Activated CD8-positive, alpha-beta T cell treated with anti-CD3 and anti-CD28 coated beads for 36 hours (primary cell): ENCODE measurements at regions not wholly inside any gene's neighbourhood (a gene's known extent, or its start where the extent isn't known, plus 50 kb on each side); places are given as distances from the start of the nearest gene placed in this dataset.

Experiments used
- ATAC-seq: fragments of 200-7000 bp; cut with Tn5 transposase; one replicate; pipeline ENCODE4 v1.10.0; 2021; ENCODE audit warnings: mild to moderate bottlenecking, moderate library complexity
- CTCF ChIA-PET: fragments of 350-600 bp; sonication (Branson Sonifier 250); formaldehyde crosslinking; loops from one replicate; lab custom pipeline; 2021; ENCODE audit warnings: antibody characterized with exemption; lab: Charles Lee
- POLR2A ChIA-PET: fragments of 350-600 bp; sonication (Branson Sonifier 250); formaldehyde crosslinking; loops from one replicate; lab custom pipeline; 2021; ENCODE audit warnings: antibody characterized with exemption; lab: Charles Lee
- DNase-seq: peaks from one replicate; pipeline ENCODE4 v3.0.0-alpha.2; 2020
- H3K27ac Mint-ChIP-seq: one replicate; pipeline ENCODE4 v1.8.0; 2021; ENCODE audit warnings: mild to moderate bottlenecking, mixed read lengths
- H3K27me3 Mint-ChIP-seq: one replicate; pipeline ENCODE4 v1.8.0; 2021; ENCODE audit warnings: mixed read lengths
- H3K36me3 Mint-ChIP-seq: one replicate; pipeline ENCODE4 v1.8.0; 2021; ENCODE audit warnings: low read depth, mixed read lengths
- H3K4me1 Mint-ChIP-seq: one replicate; pipeline ENCODE4 v1.8.0; 2021; ENCODE audit warnings: low read depth, mixed read lengths
- H3K4me3 Mint-ChIP-seq: one replicate; pipeline ENCODE4 v1.8.0; 2021; ENCODE audit warnings: mild to moderate bottlenecking, moderate library complexity, mixed read lengths
- H3K9me3 Mint-ChIP-seq: one replicate; pipeline ENCODE4 v1.8.0; 2021; ENCODE audit warnings: mixed read lengths
- intact Hi-C: fragments of 100-400 bp; cut with micrococcal nuclease; formaldehyde crosslinking; loops from one replicate; pipeline ENCODE4 v1.10.0; 2022
- TF ChIP-seq, protein P1 (sequence below): fragments of 200-600 bp; IDR thresholded peaks from one replicate; pipeline ENCODE4 v1.8.0; 2022; ENCODE audit warnings: antibody characterized with exemption, mild to moderate bottlenecking

DNA sequence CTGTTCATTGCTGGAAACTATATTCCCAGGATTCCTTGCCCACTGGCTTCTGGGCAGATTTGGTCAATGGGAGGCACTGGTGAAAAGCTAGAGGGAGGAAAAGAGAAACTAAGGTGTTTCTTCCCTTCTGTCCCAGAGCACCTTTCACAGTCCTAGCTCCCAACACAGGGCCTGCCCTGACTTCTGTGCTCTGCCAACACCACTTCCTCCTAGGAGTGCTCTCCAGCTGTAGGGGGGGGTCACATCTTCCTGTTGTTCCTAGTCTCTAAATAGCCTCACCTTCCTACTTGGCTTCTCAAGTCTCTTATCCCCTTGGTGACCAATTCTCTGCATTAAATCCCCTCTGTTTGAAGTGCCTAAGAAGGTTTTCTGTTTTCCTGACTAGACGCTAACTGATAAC lies 115.4 kb downstream of the ADRB2 start:
- intact Hi-C loops, result no loop called here
- H3K36me3 Mint-ChIP-seq, result no peaks in the 10 kb centered on the region
- no peak overlapping the region for H3K27ac Mint-ChIP-seq
- TF ChIP-seq, protein P1, sequence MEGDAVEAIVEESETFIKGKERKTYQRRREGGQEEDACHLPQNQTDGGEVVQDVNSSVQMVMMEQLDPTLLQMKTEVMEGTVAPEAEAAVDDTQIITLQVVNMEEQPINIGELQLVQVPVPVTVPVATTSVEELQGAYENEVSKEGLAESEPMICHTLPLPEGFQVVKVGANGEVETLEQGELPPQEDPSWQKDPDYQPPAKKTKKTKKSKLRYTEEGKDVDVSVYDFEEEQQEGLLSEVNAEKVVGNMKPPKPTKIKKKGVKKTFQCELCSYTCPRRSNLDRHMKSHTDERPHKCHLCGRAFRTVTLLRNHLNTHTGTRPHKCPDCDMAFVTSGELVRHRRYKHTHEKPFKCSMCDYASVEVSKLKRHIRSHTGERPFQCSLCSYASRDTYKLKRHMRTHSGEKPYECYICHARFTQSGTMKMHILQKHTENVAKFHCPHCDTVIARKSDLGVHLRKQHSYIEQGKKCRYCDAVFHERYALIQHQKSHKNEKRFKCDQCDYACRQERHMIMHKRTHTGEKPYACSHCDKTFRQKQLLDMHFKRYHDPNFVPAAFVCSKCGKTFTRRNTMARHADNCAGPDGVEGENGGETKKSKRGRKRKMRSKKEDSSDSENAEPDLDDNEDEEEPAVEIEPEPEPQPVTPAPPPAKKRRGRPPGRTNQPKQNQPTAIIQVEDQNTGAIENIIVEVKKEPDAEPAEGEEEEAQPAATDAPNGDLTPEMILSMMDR, result no peak
- H3K4me1 Mint-ChIP-seq, result no peaks in the 10 kb centered on the region
- H3K27me3 Mint-ChIP-seq, result peaks cover 2% of the 10 kb centered on the region
- no peak overlapping the region for H3K4me3 Mint-ChIP-seq
- no peak for ATAC-seq
- no peak for DNase-seq
- ChIA-PET POLR2A (no interaction called here), CTCF (interaction anchor here (1.8 kb wide), 1 partner anchor 16 kb away, joined by 4 read pairs; no protein-coding TSS in a partner anchor)
- H3K9me3 Mint-ChIP-seq, result no peaks in the 10 kb centered on the region

DNA sequence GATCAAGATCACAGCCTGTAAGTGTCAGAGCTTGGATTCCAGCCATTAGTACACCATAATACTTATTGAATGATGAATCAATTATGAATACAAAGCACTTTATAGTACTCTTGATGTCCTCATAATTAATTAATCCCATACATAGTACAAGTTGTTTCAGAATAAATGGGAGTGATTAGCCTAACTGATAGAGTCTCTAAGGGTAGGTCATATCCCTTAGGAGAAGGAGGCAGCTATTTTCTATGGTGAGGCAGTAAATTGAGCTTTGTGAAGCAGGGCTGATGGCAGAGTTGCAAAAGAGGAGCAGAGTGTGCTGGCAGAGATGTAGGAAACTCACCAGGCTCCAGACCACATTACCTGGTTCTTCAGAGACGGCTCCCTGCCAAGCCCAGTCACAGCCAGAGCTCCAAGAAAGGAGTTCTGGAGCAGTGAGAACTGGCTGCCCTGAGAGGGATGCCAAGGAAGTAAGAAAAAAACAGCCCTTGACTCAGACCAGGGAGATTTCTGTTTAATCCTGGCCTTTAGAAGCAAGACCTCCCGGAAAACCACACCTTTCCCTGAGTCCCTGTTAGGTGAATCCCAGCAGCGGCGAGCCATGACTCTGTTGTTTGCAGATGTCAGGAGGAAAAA lies 112.9 kb downstream of the SH3TC2 start:
- CTCF ChIA-PET, result interaction anchor here (0.6 to 15.4 kb wide), 4 partner anchors 8 to 418 kb away, joined by 3 to 363 read pairs (median 4); no protein-coding TSS in a partner anchor
- no peak overlapping the region for H3K27ac Mint-ChIP-seq
- TF ChIP-seq, protein P1, result no peak
- DNase-seq (no peak), ATAC-seq (no peak)
- H3K36me3 Mint-ChIP-seq, result no peaks in the 10 kb centered on the region
- intact Hi-C loops, result no loop called here
- H3K4me1 Mint-ChIP-seq, result no peaks in the 10 kb centered on the region
- H3K9me3 Mint-ChIP-seq, result no peaks in the 10 kb centered on the region
- H3K4me3 Mint-ChIP-seq, result no peak overlapping the region
- H3K27me3 Mint-ChIP-seq, result peaks cover 2% of the 10 kb centered on the region
- POLR2A ChIA-PET, result interaction anchor here (0.6 kb wide), 1 partner anchor 1005 kb away, joined by 3 read pairs; no protein-coding TSS in a partner anchor

- CTCF ChIA-PET, result interaction anchor here (1.1 to 15.4 kb wide), 3 partner anchors 8 to 215 kb away, joined by 3 to 363 read pairs (median 4); no protein-coding TSS in a partner anchor
- no peak overlapping the region for H3K27ac Mint-ChIP-seq
- DNase-seq, result no peak
- TF ChIP-seq, protein P1, result no peak
- peaks cover 2% of the 10 kb centered on the region for H3K27me3 Mint-ChIP-seq
- POLR2A ChIA-PET, result no interaction called here
- H3K36me3 Mint-ChIP-seq, result no peaks in the 10 kb centered on the region
- no peaks in the 10 kb centered on the region for H3K4me1 Mint-ChIP-seq
- H3K4me3 Mint-ChIP-seq, result no peak overlapping the region
- intact Hi-C loops, result no loop called here
- ATAC-seq, result no peak
- H3K9me3 Mint-ChIP-seq, result no peaks in the 10 kb centered on the region
Measured at GRCh38 chr5:148950471-148950863, 112.4 kb downstream of the SH3TC2 start.

- Mint-ChIP-seq H3K36me3 (no peaks in the 10 kb centered on the region), H3K4me1 (no peaks in the 10 kb centered on the region), H3K4me3 (no peak overlapping the region), H3K9me3 (no peaks in the 10 kb centered on the region), H3K27ac (no peak overlapping the region), H3K27me3 (peaks cover 2% of the 10 kb centered on the region)
- TF ChIP-seq, protein P1, result no peak
- DNase-seq, result no peak
- ChIA-PET POLR2A (no interaction called here), CTCF (interaction anchor here (0.8 to 15.4 kb wide), 4 partner anchors 14 to 215 kb away, joined by 3 to 363 read pairs (median 4); no protein-coding TSS in a partner anchor)
- intact Hi-C loops, result no loop called here
- no peak for ATAC-seq
Measured at GRCh38 chr5:148950892-148951291, 112.0 kb downstream of the SH3TC2 start.

GRCh38 chr5:148951612-148952011 lies 111.2 kb downstream of the SH3TC2 start:
- Mint-ChIP-seq H3K27me3 (peaks cover 2% of the 10 kb centered on the region), H3K9me3 (no peaks in the 10 kb centered on the region), H3K4me3 (no peak overlapping the region), H3K4me1 (no peaks in the 10 kb centered on the region), H3K36me3 (no peaks in the 10 kb centered on the region), H3K27ac (no peak overlapping the region)
- intact Hi-C loops, result no loop called here
- POLR2A ChIA-PET, result interaction anchor here (0.6 kb wide), 1 partner anchor 179 kb away, joined by 3 read pairs; no protein-coding TSS in a partner anchor
- DNase-seq (no peak), ATAC-seq (no peak)
- TF ChIP-seq, protein P1, result no peak
- CTCF ChIA-PET, result interaction anchor here (0.8 to 15.4 kb wide), 3 partner anchors 20 to 216 kb away, joined by 4 to 363 read pairs (median 4); no protein-coding TSS in a partner anchor
